T-helper 2 cell (primary cell): ENCODE measurements at regions not wholly inside any gene's neighbourhood (a gene's known extent, or its start where the extent isn't known, plus 50 kb on each side); places are given as distances from the start of the nearest gene placed in this dataset.

Source experiments
- DNase-seq, 5 experiments: peaks; one replicate each; pipeline versions ENCODE4 v3.0.0 to v3.0.0-alpha.2; 2012 to 2022

DNA sequence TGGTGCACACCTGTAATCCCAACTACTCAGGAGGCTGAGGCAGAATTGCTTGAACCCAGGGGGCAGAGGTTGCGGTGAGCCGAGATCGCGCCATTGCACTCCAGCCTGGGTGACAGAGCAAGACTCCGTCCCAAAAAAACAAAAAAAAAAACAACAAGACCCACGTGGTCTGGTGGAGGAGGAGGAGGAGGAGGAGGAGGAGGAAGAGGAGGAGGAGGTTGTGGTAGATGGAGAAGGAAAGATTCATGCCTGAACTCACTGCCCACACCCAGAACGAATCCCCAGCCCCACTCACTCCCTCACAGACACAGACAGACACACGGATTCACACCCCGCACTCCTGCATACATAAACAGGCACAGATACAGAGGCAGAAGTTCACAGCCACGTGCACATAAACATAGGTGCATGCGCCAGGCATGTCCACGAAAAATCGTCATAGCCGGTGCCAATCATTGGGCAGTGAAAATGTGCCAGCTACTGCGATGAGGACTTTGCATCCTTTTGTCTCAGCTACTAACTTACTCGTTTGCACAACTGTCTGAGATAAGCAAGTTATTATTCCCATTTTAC is 138.5 kb downstream of the WSCD1 start:
- DNase-seq = no peak

DNA sequence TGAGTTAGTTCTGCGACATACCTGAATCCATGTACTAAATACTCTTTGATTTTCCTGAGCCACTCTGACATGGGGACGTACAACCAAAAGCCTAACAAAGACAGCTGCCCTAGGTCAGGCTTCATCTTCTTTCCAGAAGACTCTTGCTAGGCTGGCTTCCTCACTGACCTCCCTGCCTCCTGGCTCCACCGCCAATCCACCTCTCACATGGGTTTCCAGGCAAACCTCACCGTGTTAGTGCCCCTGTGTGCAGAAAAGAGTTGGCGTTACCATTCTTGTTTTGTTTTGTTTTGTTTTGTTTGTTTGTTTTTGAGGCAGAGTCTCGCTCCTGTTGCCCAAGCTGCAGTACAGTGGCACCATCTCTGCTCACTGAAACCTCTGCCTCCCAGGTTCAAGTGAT is 135.3 kb downstream of the WSCD1 start:
- DNase-seq = no peak

DNA sequence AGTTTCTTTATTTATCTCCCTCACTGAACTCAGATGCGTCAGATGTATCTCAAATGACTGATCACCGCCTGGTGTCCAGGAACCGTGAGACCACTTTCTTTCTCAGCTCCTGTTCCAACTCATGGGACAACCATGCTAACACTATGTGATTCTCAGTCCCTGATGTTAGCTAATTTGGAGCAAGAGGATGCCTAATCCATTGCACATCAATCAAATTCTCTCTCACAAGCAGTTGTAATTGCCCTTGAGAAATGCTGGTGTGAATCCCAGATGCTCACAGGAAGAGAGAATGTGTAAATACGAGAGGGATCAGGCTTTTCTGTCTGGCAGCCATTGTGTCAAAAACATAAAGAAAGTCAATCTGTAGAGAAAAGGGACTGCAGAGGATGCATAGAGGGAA is 134.9 kb downstream of the WSCD1 start:
- DNase-seq = no peak

DNA sequence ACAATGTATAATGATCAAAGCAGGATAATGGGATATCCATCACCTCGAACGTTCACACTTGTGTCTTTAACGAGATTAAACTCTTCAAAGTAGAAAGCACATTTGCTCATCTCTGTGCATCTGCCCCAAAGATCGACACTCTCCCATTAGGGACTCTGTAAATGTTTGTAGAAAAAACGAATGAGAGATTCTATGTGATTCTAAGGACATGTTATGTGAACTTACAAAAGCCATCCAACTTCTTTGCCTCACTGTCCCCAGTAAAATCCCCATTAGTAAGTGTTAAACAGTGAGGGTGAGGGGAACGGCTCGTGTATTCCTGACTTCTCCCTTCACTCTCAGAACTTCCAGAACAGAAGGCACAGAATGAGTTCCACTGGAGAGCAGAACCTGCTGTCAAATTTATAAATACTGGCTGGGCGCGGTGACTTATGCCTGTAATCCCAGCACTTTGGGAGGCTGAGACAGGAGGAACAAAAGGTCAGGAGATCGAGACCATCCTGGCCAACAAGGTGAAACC is 134.1 kb downstream of the WSCD1 start:
- DNase-seq = no peak

DNA sequence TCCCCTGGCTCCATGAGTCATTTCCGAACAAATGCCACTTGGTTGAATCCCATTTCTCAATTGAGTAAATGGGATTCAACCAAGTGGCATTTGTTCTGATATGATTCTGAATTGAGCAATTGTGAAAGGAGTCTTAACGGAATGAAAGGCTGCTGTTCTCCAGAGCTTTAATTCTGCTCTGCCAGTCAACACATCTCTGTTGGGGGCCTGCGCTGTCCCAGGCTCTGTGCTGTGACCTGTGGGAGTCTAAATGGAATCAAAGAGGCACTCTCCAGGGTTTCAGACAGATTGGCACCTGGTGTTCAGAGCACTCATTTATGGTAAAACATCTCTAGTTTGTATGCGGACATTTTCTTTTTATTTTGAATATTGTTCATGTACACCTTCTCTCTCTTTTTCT is 126.2 kb downstream of the WSCD1 start:
- DNase-seq = no peak

DNA sequence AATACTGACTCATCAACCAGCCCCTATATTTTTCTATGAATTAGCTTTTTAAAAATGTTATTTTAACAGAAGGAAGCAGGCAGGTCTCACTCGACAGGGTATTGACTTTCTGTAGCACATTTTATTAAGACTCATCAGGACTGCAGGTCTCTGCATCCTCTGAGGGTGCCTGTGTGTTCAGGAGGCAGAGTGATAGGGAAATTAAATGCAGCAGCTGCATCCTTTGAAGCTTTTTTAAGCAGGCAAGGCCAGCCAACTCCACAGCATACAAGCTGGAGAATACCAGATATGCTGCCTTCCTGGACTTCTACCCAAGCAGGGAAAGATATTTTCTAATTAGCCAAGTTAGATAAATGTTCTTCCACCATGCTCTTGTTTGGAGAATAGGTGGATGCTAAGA is 124.9 kb downstream of the WSCD1 start:
- no peak for DNase-seq

DNA sequence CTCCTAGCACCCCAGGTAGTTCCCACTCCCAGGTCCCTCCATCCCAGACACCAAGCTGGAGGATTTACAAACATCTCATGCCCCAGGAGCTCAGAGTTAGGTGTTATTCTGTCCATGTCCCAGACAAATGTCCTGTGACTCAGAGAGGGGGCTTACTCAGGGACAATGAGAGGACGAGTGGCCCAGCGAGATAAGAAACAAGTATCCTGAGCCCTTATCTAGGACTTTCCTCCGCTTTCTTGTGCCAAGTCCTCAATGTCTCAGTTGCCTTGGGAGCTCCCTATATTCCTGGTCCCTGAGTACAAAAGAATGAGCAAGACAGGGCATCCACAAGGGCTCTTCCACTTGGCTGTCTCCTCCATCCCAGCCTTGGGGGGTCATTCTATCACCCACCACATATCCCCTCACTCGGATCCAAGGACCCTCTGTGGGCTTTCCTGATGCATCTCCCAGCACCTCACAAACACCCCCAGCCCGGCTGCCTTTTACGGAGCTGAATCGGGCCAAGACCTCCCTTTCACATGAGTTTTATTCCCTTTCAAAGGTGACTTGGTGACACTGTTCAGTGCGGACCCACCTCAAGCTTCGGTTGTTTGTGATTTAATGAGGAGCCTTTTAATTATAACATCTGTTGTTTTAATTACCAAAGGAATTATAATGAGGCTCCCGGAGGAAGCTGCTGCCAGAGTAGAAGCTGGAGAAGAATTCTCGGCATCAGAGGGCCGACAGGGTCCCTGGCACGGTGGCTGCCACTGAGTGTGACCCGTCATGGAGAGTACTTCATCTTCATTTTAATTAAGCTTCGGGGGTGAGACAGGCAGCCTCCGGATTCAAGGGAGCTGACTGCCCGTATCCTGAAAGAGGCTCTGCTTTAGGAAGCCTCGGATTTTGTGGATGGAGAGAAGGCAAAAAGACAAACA is 121.5 kb downstream of the WSCD1 start:
- DNase-seq = no peak

DNA sequence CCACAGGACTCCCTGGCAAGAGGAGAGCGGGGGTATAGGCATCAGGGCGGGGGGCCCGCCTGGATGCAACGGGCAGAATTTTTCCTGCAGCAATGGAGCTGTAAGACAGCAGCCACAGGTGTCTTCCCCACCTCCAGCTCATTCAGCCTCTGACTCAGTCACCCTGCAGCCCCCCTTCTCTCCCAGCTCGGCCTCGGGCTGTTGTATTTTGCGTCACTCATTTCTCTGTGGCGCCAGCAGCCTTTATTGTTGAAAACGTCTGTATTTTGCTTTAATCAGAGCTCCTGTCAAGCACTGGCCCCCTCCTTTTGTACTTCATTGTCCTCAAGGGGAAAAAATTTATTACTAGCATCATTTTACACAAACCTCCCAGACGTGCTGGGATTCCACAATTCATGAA is 117.7 kb downstream of the WSCD1 start:
- DNase-seq = no peak

DNA sequence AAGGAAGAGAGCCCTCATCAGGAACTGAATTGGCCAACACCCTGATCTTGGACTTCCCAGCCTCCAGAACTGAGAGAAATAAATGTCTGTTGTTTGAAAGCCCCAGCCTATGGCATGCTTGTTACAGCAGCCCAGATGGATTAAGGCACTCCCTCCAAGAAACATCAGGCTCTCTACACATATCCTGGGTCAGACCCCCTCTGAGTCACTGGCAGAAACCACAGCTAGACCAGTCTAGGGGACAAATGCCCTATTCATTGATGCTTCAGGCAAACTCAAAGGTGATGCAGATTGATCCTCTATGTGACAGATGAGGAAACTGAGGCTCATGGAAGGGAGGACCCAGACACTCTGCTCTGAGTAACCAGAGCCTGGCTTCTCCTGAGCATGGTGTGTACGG is 116.8 kb downstream of the WSCD1 start:
- no peak for DNase-seq

DNA sequence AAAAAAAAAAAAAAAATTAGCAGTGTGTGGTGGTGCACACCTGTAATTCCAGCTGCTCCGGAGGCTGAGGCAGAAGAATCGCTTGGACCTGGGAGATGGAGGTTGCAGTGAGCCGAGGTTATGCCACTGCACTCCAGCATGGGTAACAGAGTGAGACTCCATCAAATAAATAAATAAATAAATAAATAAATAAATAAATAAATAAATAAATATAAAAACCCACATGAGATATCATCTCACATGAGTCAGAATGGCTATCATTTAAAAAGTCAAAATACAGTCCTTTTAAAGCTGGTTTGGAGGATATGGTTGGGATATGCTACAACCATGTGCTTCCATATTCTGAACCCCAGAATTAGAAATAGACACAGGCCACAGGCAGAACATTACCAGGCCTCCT is 114.3 kb downstream of the WSCD1 start:
- DNase-seq = no peak

DNA sequence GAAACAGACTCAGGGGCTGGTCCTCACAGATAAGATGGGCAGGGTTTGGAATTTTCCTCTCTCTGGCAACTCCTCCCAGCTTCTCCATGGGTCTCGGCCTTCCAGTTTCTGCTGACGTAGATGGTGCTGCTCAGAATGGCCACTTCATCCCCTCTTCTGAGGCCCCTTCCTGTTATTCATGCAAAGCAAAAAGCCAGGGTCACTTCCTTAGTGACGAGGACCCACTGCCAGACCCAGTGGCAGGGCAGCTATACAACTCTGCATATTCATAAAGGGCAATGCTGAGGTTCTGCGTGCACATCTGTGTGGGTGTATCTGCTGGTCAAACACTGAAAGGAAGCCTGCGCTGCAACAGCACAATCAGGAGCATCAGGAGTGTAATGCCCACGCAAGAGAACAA is 108.8 kb downstream of the WSCD1 start:
- DNase-seq = no peak

DNA sequence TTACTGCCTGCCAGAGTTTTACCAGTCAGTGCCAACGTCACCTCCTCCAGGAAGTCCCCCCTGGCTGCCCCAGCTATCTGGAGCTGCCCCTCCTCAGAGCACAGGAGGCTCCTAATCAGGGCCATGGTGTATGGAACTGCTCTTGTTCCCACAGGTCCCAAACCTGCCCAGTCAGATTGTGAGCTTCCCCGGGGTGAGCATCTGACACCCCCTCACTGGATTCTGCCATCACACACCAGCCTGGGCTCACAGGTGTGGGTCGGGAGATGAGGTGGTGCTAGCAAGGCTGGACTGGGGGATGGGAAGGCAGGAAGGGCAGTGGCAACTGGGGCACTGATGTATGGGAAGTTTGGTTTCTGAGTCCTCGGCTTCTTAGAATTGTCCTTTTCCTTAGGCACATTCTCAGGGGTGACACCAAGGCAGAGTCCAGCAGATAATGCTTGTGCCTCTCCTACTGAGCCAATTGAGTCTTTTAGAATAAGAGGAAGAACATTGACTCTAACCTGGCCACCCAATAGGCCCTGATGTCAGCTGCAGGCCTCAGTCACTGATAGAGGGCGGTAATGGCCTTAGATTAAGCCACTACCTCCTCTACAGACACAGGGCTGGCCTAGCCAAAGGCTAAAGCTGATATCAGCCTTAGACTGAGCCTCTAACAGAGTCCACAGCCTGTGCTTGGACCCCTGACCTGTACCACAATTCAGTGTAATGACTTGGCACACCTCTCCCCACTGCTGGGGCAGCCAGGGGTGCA is 107.9 kb downstream of the WSCD1 start:
- no peak for DNase-seq
